KMS-11 (cell line): ENCODE measurements at regions not wholly inside any gene's neighbourhood (a gene's known extent, or its start where the extent isn't known, plus 50 kb on each side); places are given as distances from the start of the nearest gene placed in this dataset.

ENCODE experiments used
- H2AFZ ChIP-seq: fragments of 200-600 bp; sonication (generic); 2 replicates; pipeline ENCODE4 v1.6.1; 2016; ENCODE audit warnings: antibody characterized with exemption, mixed run types, low read depth
- H3K27ac ChIP-seq: fragments of 200-600 bp; sonication (generic); 2 replicates; pipeline ENCODE4 v1.6.1; 2016; ENCODE audit warnings: mild to moderate bottlenecking, mixed run types
- H3K27me3 ChIP-seq: fragments of 200-600 bp; sonication (generic); 2 replicates; pipeline ENCODE4 v1.6.1; 2017; ENCODE audit warnings: mild to moderate bottlenecking, low read depth, mixed run types, moderate library complexity; ENCODE audit not compliant: insufficient read depth
- H3K36me3 ChIP-seq: fragments of 200-600 bp; sonication (generic); 2 replicates; pipeline ENCODE4 v1.6.1; 2017; ENCODE audit warnings: mild to moderate bottlenecking, mixed run types; ENCODE audit not compliant: insufficient read depth
- H3K4me1 ChIP-seq: fragments of 200-600 bp; sonication (generic); 2 replicates; pipeline ENCODE4 v1.6.1; 2016; ENCODE audit warnings: mild to moderate bottlenecking, low read depth, mixed run types; ENCODE audit not compliant: poor library complexity, severe bottlenecking
- H3K4me2 ChIP-seq: fragments of 200-600 bp; sonication (generic); 2 replicates; pipeline ENCODE4 v1.7.0; 2016; ENCODE audit warnings: mild to moderate bottlenecking, mixed run types
- H3K4me3 ChIP-seq: fragments of 200-600 bp; sonication (generic); IDR thresholded peaks from 2 replicates; pipeline ENCODE4 v1.6.1; 2017; ENCODE audit warnings: low read depth, low read length, mixed read lengths; ENCODE audit not compliant: insufficient read depth
- H3K79me2 ChIP-seq: fragments of 200-600 bp; sonication (generic); 2 replicates; pipeline ENCODE4 v1.6.1; 2016; ENCODE audit warnings: low read depth, mixed run types; ENCODE audit not compliant: insufficient read depth
- H3K9ac ChIP-seq: fragments of 200-600 bp; sonication (generic); 2 replicates; pipeline ENCODE4 v1.6.1; 2016; ENCODE audit warnings: mild to moderate bottlenecking, mixed run types
- H4K20me1 ChIP-seq: fragments of 200-600 bp; sonication (generic); 2 replicates; pipeline ENCODE4 v1.6.1; 2016; ENCODE audit warnings: mild to moderate bottlenecking, mixed run types; ENCODE audit not compliant: insufficient read depth
- CTCF ChIP-seq: fragments of 200-600 bp; sonication (generic); conservative IDR thresholded peaks from 2 replicates; pipeline ENCODE4 v1.6.1; 2017; ENCODE audit warnings: low read depth, mild to moderate bottlenecking, antibody characterized with exemption, low read length, moderate library complexity, mixed read lengths

- no peak overlapping the region for H3K4me2 ChIP-seq
Measured at GRCh38 chr13:53137779-53138178, 109.2 kb downstream of the OLFM4 start.

GRCh38 chr13:53138376-53139036, 109.9 kb downstream of the OLFM4 start:
- no peak overlapping the region for H3K4me3 ChIP-seq
- no peak overlapping the region for H3K4me2 ChIP-seq

More at GRCh38 chr13:53137779-53138178, 109.2 kb downstream of the OLFM4 start:
- no peaks in the 10 kb centered on the region for H3K79me2 ChIP-seq
- no peaks in the 10 kb centered on the region for H3K4me1 ChIP-seq
- H3K4me3 ChIP-seq = no peak overlapping the region
- no peak overlapping the region for H3K27ac ChIP-seq
- H3K36me3 ChIP-seq = no peaks in the 10 kb centered on the region
- H3K27me3 ChIP-seq = no peaks in the 10 kb centered on the region
- no peak for TF ChIP-seq CTCF
- no peak overlapping the region for H3K9ac ChIP-seq
- no peaks in the 10 kb centered on the region for H4K20me1 ChIP-seq
- no peak overlapping the region for H2AFZ ChIP-seq

GRCh38 chr13:53141336-53141735, 112.7 kb downstream of the OLFM4 start:
- Histone ChIP-seq H3K4me2 (no peak overlapping the region), H3K4me1 (no peaks in the 10 kb centered on the region), H2AFZ (no peak overlapping the region), H3K4me3 (no peak overlapping the region), H3K27me3 (no peaks in the 10 kb centered on the region), H3K27ac (no peak overlapping the region), H3K9ac (no peak overlapping the region), H4K20me1 (no peaks in the 10 kb centered on the region), H3K36me3 (no peaks in the 10 kb centered on the region), H3K79me2 (no peaks in the 10 kb centered on the region)
- TF ChIP-seq CTCF = no peak

More at GRCh38 chr13:53138376-53139036, 109.9 kb downstream of the OLFM4 start:
- Histone ChIP-seq H3K36me3 (no peaks in the 10 kb centered on the region), H3K27ac (no peak overlapping the region), H4K20me1 (no peaks in the 10 kb centered on the region), H3K9ac (no peak overlapping the region), H3K4me1 (no peaks in the 10 kb centered on the region), H2AFZ (no peak overlapping the region), H3K27me3 (no peaks in the 10 kb centered on the region), H3K79me2 (no peaks in the 10 kb centered on the region)
- TF ChIP-seq CTCF = no peak

GRCh38 chr13:53142306-53142705, 113.7 kb downstream of the OLFM4 start:
- no peaks in the 10 kb centered on the region for H3K27me3 ChIP-seq
- H3K9ac ChIP-seq = no peak overlapping the region
- no peak overlapping the region for H3K4me3 ChIP-seq
- H3K79me2 ChIP-seq = no peaks in the 10 kb centered on the region
- H2AFZ ChIP-seq = no peak overlapping the region
- no peaks in the 10 kb centered on the region for H3K36me3 ChIP-seq
- no peaks in the 10 kb centered on the region for H3K4me1 ChIP-seq
- H3K27ac ChIP-seq = no peak overlapping the region
- H4K20me1 ChIP-seq = no peaks in the 10 kb centered on the region
- no peak for TF ChIP-seq CTCF
- H3K4me2 ChIP-seq = no peak overlapping the region
